GM18507 (cell line): ENCODE measurements at regions not wholly inside any gene's neighbourhood (a gene's known extent, or its start where the extent isn't known, plus 50 kb on each side); places are given as distances from the start of the nearest gene placed in this dataset.

Experiments
- DNase-seq: peaks from one replicate; pipeline ENCODE4 v3.0.0; 2011; ENCODE audit warnings: low read depth; ENCODE audit not compliant: insufficient read length; ENCODE audit errors: extremely low spot score
- FAIRE-seq: peaks from 2 replicates; lab custom pipeline; 2011; peaks lifted over from hg19 to GRCh38; lab: Jason Lieb, UNC

- DNase-seq = no peak
- FAIRE-seq = no peak
These were observed 199.1 kb upstream of the ZBED5 start for GRCh38 chr11:11056749-11057471.

DNA sequence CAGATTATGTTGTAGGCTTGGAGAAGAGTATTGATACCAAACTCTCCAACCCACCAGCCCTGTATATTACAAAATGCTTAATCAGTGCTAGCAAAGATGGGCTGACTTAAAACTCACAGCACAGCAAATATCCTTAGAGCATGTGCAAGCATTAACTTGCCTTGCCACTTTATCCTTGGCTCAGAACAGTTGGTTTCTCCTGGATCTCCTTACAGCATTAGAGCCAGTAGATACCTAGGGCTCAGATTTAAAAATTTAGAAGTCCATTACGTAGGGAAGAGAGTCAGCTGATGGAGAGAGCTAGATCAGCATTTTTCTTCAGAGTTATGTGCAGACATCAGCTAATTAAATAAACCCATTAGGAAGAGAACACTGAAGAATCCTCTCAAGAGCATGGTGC lies 198.5 kb upstream of the ZBED5 start:
- no peak for DNase-seq
- no peak for FAIRE-seq

GRCh38 chr11:11047851-11048610 lies 190.2 kb upstream of the ZBED5 start:
- FAIRE-seq = no peak
- DNase-seq = no peak

- DNase-seq (no peak), FAIRE-seq (no peak)
These were observed 188.9 kb upstream of the ZBED5 start for GRCh38 chr11:11046781-11047180.

DNA sequence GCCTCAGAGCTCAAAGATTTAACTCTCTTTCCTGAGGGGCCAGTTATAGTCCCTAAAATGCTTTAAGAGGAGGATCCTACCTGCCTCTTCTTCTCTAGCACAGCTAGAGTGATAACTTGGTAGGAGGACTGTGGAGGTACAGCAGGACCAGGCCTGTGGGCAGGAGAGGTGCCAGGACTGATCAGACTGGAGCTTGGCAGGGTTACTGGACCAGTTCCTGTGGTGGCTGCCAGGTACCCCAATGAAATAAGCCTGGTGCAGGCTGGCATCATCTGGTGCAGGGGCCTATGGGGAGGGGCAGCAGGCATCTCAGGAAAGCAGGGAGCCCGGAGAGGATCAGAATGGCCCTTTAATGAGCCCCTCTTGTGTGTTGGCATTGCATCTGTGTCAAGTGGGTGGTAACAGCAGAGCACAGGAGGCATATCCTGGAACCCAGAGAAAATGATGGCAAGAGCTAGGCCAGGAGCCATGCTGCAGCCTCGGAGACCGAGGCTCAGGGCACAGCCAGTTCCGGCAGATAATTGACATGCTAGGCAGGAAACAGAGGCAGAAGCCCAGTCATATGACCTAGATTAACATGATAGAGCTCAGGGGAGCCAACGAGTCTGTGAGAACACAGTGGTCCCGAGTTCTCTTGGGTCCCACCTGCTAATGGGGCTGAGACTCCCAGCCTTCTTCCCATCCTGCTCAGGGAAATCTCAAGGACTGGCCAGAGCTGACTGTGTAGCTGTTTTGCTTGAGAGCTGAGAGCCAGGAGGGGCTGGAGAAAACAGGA lies 187.5 kb upstream of the ZBED5 start:
- FAIRE-seq = no peak
- no peak for DNase-seq

DNA sequence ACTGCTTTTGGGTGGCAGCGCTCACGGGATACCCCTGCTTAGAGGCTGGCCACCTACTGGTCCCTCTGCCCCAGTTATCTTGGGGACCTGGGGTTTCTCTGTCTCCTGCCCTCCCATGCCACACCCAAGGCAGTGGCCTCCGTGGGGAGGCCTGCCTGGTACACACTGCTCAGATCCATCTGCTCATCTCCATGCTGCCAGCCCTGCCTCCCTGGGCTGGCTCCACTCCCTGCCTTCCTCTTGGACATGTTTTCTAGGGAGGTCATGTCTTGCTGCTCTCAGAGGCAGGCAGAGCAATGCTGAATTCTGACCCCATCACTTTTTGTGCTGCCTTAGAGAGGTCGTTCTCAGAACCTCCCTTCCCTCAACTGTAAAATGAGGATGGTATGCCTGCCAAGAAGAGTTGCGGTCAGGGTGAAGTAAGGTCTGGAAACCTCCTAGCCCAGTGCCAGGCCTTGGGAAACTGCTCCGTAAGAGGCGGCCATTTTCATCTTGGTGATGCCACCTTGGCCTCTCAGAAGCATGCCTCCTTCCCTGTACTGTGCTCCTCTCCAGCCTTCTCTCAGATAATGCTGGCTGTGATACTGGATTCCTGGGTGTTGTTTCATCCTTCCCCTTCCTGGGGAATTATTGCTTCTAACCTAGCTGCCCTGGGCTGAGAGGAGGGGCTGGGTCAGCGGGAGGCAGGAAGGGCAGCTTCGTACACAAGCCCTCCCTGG lies 186.4 kb upstream of the ZBED5 start:
- FAIRE-seq (no peak), DNase-seq (no peak)

GRCh38 chr11:11043721-11044120 lies 185.9 kb upstream of the ZBED5 start:
- no peak for FAIRE-seq
- no peak for DNase-seq

DNA sequence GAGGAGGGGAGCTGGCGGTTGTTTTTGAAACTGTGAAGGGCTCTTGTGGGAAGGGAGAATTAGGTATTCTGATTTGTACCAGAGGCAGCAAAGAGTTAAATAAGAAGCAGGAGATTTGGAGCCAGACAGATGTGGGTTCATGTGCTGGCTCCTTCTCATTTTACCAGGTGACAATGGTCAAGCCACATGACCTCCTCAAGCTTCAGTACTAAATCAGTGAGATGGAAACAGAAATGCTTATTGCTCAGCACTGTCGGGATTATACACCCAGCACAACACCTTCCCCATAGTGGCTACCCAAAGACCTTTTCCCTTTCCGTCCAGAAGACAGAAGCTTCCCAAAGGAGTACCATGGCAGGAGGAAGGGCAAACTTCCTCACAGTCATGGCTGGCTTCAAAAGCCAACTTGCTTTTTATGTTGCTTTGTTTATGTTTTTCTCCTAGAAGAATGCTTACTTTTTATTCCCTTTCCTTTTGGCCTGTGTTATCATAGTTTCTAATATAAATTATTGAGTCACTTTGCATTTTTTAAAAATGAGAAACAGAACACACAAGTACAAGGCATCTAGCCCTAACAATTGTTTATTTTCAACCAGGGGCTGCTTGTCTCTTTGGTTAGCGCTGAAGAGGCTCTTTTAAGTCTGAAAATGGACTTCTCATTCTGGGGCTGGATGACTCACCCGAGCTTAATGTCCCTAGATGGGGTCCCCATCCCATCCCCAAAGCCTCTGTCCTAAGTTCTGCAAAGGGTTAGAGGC lies 181.5 kb upstream of the ZBED5 start:
- no peak for DNase-seq
- no peak for FAIRE-seq

DNA sequence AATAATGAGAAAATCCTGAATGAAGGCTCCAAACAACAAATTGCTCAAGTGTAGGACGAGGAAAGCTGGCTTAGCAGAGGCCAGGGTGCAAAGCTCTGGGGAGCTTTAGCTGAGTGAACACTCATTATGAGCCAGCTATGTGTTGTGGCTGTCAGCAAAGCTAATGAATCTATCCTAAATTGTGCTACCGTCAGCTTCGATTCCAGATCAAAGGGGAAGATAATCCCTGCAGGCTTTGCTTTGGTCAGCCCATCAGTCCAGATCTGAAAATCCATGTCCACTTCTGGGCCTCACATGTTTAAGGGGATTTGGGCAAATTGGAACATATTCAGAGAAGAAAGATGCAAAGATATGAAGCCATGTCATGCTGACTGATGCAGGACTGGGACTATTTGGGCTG lies 180.9 kb upstream of the ZBED5 start:
- FAIRE-seq (no peak), DNase-seq (no peak)

DNA sequence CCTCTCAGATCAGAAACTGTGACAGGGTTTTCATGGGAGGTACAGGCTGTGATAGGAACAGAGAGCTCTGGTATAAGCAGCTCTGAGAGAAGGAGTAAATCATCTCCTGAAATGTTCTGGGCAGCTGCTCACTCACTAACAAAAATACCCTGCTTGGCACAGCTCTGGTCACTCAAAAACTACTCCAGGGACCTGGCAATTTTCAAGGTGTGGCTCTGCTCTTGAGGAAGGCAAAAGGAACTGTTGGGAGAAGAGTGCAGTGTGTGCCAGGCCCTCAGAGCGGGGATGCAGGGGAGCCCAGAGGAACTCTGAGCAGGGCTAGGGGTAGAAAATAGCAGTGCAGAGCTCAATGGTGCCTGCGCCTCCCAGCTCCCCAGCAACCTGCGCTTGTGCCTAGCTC lies 180.5 kb upstream of the ZBED5 start:
- no peak for DNase-seq
- no peak for FAIRE-seq

GRCh38 chr11:11036848-11037732 lies 179.2 kb upstream of the ZBED5 start:
- DNase-seq = peak; percentile 17
- FAIRE-seq = peak; percentile 79

DNA sequence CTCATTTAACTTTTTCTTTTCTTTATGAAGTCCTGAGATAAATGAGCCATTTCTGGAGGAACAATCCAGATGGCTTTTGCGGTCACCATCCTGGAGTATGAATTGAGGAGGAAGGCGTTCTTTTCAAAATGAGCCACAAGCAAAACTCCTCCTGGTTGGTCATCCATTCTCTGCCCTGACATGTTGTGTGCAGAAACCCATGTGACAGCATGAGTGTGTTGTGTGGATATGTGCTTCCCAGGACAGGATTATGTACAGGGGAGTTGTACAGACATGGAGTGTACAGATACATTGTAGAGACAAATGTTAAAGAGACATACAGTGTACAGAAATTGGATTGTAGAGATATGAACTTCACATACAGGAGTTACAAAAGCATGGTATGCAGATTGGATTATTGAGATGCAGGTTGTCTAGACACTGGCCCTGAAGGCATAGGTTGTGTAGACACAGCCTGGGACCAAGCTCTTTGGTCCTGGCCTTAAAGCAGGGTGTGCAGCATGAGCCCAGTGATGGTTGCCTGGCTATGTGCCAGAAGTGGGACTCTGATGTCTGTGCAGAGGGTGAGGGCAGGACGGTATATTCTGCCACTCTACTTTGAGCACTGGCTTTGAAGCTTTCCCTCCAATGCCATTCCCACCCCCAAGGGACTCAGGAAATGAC lies 178.5 kb upstream of the ZBED5 start:
- no peak for DNase-seq
- no peak for FAIRE-seq

DNA sequence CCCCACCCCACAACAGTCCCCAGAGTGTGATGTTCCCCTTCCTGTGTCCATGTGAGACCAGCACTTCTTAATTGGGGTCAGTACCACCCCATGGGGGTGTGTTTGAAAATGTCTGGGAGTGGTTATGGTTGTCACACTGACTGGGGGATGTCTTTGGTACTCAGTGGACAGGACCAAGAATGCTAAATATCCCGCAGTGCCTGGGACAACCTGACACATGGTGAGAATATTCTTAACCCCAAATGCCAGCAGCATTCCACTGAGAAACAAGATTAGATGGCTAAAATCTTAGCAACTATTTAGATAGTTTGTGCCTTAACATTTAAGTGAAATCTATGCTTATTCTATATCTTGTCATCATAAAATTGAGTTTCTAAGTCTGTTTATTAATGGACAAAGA lies 177.5 kb upstream of the ZBED5 start:
- no peak for FAIRE-seq
- DNase-seq = no peak

DNA sequence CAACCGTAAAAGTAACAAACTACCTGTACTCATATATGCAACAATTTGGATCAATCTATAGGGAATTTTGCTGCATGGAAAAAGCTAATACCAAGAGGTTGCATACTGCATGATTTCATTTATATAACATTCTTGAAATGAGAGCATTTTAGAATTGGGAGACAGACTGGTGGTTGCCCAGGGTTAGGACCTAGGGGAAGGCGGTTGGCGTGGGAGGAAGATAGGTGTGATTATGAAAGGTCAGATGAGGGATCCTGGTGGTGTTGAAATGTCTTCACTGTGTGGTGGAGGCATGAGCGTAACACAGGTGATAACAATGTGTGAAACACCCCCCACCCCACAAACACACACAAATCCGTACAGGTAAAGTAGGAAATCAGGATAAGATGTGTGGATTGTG lies 176.6 kb upstream of the ZBED5 start:
- no peak for FAIRE-seq
- no peak for DNase-seq

DNA sequence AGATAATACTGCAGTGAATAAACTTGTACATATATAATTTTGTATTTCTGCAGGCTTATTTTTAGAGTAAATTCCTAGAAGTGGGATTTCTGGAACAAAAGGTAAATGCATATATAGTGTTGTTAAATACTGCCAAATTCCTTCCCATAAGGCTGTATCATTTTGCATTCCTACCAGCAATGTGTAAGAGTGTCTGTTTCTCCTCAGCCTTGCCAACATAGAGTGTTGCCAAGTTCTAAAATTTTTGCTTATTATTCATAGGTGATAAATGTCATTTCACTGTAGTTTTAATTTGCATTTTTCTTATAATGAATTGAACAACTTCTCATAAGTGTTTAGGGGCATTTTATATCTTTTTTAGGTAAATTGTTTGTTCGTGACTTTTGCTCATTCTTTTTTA lies 174.2 kb upstream of the ZBED5 start:
- FAIRE-seq (no peak), DNase-seq (no peak)

GRCh38 chr11:11029027-11029426 lies 171.2 kb upstream of the ZBED5 start:
- FAIRE-seq = no peak
- DNase-seq = no peak

DNA sequence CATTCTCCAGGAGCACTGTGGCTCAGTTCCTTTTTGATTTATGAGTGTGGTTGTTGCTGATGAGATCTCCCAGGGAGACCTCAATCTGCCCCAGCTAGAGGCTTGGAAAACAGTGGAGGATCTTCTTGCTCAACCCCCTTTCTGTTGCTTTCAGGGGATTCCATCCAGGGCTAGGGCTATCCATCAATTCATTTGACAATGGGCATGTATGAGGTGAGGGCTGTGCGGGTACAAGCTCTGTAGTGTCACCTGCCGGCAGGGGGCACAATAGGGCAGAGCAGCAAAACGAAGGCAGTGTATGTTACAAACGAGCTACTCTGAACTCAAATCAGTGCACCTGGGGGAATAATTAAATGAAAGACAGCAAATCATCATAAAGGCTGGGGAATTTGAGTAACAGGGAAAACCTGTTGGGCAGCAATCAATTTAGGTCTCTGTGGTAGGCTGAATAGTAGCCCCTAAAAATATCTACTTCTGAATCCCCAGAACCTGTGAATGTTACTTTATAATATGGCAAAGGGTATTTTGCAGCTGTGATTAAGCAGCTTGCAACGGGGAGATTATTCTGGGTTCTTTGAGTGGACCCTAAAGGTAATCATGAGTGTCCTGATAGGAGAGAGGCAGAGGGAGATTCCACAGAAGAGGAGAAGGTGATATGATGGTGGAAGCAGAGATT lies 170.3 kb upstream of the ZBED5 start:
- DNase-seq (peak; percentile 22), FAIRE-seq (peak; percentile 67)
